HL-60 (cell line): ENCODE measurements at regions not wholly inside any gene's neighbourhood (a gene's known extent, or its start where the extent isn't known, plus 50 kb on each side); places are given as distances from the start of the nearest gene placed in this dataset.

ENCODE experiments used
- GABPA ChIP-seq: IDR thresholded peaks from 2 replicates; pipeline ENCODE4 v1.6.1; 2012; ENCODE audit warnings: low read depth
- POLR2AphosphoS5 ChIP-seq: IDR thresholded peaks from 2 replicates; pipeline ENCODE4 v1.6.1; 2012; ENCODE audit warnings: low read depth
- REST ChIP-seq: IDR thresholded peaks from 2 replicates; pipeline ENCODE4 v1.6.1; 2012; ENCODE audit warnings: low read depth; ENCODE audit not compliant: insufficient replicate concordance
- TF ChIP-seq, protein P1 (sequence below): IDR thresholded peaks from one replicate; pipeline ENCODE4 v1.5.1; 2011; ENCODE audit warnings: low read length, control low read depth, inconsistent platforms; ENCODE audit not compliant: insufficient read depth

GRCh38 chr9:103522409-103522808, 527.3 kb downstream of the CYLC2 start:
- TF ChIP-seq GABPA (no peak), POLR2AphosphoS5 (no peak), REST (no peak)
- TF ChIP-seq, protein P1, sequence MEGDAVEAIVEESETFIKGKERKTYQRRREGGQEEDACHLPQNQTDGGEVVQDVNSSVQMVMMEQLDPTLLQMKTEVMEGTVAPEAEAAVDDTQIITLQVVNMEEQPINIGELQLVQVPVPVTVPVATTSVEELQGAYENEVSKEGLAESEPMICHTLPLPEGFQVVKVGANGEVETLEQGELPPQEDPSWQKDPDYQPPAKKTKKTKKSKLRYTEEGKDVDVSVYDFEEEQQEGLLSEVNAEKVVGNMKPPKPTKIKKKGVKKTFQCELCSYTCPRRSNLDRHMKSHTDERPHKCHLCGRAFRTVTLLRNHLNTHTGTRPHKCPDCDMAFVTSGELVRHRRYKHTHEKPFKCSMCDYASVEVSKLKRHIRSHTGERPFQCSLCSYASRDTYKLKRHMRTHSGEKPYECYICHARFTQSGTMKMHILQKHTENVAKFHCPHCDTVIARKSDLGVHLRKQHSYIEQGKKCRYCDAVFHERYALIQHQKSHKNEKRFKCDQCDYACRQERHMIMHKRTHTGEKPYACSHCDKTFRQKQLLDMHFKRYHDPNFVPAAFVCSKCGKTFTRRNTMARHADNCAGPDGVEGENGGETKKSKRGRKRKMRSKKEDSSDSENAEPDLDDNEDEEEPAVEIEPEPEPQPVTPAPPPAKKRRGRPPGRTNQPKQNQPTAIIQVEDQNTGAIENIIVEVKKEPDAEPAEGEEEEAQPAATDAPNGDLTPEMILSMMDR: no peak
